CD4-positive, alpha-beta T cell treated with Interleukin-21 for 1 hour (primary cell): ENCODE measurements at regions not wholly inside any gene's neighbourhood (a gene's known extent, or its start where the extent isn't known, plus 50 kb on each side); places are given as distances from the start of the nearest gene placed in this dataset.

Experiments
- DNase-seq: peaks from one replicate; pipeline ENCODE4 v3.0.0-alpha.2; 2020

DNA sequence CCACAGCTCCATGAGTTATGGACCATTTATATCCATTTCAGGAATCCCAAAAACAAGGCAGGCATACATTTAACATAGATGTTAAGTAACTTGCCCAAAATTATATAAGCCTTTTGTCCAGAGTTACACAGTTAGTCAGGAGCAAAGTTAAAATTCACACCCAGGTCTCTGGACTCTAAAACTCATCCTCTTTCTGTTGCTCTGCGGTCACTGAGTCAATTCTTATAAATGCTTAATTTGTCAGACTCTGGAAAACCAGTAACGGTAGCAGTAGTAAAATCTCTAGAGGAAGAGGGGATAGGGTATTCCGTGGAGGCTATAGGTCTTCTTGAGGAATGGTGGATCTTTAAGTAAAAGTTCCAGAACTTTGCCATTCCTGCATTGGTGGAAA is 223.6 kb upstream of the JUN start:
- no peak for DNase-seq

DNA sequence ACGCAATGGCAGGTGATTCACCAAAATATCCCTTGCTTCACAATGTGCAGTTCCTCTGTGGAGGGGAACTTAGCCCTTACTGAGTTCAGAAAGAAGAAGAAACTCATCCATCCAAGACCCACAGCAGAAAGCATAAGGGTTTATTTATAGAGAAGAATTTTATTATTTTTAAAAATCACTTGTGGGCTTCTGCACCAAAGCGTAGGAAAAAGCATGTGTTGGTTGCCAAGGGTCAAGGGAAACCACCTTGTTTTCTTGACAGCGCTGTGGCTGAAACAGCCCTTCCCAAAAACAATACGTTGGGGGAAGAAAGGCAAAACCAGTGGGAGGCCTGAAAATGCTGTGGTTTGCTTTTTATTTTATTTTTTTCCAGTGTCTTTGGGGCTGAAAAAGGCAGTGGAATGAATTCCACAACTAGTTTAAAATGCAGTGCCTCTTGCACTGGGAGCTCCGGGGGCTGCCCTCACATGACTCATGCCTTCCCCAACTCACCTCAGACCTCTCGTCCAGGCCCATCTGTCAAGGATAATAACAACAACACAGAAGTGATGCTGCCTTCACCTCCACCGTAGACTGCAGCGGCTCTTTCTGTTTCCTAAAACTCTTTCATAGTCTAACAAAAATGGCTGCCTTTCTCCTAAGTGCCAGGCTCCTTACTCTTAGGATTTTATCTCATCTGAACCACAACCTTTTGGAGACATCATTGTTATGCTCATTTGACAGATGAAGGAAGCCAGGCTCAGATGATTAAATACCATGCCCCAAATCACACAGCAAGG is 224.2 kb upstream of the JUN start:
- no peak for DNase-seq

DNA sequence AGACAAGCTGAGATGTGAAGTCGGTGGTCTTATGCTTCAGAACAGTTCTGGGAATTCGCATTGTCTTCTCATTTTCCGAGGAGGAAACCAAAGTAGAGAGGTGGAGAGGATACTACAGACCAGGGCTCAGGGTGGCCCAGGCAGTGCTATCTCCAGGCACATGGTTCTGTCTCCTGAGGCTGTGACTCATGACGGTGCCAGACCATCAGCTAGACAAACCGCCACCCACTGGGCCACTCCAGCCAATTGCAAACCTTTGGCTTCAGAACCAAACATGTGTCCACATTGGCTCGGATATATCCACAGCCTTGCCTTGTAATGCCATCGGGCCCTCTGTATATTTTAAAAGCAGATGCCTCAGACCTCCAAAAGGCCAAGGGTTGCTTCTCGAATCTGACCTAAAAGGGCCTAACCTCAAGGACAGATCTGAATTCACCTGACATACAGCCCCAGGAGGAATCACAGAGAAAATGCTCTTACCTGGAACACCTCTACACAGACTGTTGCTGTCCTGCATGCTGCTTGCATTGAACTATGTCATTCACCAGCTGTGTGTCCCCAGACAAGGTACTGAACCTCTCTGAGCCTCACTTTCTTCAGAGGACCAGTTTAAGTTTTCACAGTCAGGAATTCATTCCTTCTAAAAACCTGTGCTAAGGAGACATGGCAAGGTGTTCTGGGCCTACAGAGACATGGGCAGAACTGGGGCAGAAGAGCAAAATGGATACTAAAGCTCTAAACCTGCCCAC is 224.9 kb upstream of the JUN start:
- DNase-seq, result no peak

DNA sequence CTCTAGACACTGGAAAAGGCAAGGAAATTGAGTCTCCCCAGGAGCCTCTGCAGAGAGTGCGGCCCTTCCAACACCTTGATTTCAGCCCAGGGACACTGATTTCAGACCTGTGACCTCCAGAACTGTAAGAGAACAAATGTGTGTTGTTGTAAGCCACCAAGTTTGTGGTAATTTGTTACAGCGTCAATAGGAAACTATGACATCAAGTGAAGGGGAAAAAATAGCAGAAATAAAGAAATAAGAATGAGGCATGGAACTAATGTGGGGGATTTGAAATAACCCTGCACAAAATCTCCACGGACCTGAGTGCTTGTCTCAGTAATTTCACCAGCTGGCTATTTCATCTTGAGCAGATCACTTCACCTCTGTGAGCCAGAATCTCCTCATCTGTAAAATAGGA is 227.8 kb upstream of the JUN start:
- no peak for DNase-seq

DNA sequence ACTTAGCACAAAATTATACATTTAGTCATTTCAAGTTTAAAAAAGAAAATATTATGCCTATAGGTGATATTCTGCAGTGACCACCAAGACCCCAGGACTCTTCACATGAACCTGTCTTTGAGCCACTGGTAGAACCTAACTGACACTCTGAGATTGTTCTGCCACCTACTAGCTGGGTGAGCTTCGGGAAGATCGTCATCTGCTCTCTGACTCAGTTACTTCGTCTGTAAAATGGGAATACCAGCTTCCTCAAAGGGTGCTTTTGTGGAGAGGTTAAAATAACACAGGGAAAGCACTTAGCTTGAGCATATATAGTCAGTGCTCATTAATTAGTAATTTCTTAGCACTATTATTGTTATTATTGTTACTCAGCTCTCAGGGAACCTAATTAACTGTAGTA is 228.5 kb upstream of the JUN start:
- no peak for DNase-seq

DNA sequence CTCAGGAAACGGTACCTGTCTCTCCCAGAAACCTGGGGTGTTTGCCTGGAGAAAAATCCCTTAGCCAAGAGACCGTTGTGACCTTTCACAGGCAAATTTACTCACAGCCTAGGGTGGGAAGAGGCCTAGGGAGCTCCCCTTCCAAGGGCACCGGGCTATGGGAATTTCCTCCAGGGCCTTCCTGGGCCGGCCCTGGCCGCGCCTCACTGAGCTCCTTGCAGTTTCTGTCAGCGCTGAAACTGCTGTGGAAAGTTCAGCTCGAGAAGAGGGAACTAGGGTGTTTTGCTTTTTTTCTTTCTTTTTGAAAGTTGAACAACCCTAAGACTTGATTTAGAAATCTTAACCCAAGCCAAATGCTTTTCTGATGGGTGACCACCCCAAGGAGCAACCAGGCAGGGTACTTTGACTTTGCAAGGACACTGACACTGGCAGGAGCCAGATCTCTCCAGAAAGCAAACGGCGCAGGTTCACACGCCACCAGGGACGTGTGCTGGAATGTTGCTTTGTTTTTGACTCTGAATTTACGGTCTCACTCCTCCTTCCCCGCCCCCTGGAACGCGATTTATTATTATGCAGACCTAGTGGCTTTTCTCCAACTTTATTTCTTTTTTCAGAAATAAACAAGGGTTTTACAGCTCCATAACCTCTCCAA is 229.6 kb upstream of the JUN start:
- no peak for DNase-seq

DNA sequence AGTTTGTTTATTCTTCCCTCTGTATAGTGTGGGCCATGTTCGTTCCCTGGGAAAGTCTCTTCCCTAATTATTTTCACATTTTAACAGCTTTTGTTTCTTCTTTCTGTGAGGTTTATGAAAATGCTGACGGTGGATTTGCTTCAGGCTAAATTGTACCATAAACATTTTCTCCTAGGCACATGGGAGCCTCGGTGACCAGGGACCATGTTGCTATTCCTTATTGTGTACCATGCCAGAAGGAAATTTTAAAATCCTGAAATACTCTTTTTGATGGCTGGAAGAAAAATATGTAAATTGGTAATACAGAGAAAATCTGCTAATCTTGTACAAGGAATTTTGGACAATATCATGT is 230.1 kb upstream of the JUN start:
- no peak for DNase-seq

DNA sequence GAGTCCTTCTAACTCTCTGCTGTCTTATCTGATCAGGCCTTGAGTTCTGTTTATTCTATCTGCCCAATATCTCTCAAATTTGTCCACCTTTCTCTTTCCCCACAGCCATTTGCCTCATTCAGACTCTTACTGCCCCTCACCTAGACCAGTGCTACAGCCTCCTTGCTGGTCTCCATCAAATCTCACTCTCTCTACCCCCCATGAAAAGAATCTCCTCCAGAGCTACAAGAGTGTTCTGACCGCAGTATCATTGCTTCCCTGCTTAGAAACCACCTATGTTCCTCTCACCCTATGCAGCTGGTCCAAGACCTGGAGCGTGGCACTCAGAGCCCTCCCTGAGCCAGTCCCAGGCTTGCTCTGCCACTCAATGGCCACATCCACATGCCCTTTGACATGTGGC is 231.0 kb upstream of the JUN start:
- DNase-seq, result no peak

DNA sequence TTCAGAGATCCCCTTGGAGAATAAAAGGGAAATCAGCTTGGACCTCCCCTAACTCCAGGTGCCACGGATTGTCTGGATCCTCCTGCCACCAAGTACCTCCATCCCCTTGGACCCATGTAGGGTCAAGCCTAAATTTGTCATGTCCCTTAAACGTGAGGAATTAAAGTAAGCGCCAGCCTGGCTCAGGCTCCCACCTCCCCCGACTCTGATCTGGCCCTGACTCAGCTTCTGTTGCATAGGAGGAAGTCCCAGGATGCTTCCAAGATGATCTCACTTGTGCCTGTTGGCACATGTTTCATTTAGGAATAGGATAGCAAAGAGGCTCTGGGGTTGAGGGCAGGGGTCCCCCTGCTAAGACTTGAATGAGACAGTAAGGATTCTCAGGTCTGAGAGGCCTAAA is 231.9 kb upstream of the JUN start:
- DNase-seq, result no peak

DNA sequence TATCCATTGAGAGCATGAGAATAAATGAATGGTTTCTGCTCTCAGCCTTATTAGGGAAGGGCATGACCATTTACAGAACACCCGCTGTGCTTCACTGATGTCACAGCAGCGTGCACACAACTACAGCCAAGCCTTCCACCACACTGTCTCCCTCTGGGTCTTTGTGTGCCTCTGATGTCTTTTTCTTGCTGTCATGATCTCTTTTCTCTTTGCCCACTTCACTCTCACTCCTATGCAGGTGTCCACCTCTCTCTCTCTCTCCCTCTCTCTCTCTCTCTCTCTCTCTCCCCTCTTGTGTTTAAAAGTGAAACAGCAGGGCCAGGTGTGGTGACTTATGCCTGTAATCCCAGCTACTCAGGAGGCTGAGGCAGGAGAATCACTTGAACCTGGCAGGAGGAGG is 232.5 kb upstream of the JUN start:
- no peak for DNase-seq

DNA sequence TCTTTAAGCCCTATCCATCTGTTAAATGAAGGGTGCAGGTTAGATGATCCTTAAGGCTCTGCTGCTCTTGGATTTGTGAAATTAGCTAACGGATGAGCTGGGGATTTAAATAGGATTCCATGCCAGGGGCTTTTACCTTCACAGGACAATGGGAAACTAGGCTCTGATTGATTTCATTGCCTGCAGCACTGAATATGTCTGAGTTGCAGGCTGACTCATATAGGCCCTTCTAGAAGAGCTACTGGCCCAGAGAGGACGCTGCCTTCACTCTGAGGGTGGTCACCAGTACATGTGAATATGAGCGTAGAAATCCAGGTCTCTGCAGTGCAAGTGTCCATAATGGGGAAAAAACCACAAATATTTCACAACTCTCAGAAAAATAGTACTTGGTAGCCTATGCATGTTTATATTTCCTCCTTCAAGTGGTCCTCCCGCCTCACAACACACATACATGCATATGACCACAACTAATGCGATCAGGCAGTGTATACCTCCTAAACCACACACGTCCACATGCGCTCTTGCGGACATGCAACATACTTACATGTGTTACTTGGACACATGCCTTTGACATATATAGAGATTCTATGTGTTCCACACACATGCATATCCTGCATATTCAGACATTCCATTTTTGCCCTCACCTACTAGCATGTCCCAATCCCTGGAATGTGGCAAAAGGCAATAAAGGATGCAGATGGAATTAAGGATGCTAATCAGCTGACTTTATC is 233.8 kb upstream of the JUN start:
- DNase-seq, result no peak

DNA sequence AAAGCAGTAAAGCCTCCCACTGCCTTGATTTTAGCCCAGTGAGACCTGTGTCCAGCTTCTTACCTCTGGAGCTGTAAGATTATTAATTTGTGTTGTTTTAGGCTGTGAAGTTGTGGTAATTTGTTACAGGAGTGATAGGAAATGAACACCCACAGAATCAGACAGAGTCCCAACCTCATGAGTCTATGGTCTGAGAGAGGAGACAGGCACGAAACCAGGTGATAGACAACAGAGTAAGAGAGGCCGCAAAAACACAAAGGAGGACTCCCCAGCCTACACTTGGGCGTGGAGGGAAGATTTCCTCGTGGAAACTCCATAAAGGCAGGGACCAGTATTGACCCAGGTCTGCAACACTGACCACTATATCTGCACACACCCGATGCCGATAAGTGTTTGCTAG is 234.6 kb upstream of the JUN start:
- DNase-seq, result peak; percentile 8

DNA sequence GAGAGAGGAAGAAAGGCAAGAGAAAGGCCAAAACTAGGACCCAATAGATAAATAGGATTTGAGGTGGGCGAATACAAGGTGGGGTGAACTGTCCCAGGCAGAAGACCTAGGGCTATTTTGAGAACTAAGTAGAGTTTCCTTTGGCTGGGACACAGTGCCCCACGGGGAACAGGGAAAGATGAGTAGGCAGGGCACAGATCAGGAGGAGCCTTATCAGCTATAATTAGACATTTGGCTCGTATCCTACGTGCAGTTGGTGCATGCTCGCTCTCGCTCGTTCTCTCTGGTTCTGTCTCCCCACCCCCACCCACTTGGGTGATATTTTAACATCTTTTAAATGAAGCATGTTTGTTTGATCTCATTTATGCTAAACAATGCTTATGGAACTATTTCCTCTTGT is 235.0 kb upstream of the JUN start:
- no peak for DNase-seq

DNA sequence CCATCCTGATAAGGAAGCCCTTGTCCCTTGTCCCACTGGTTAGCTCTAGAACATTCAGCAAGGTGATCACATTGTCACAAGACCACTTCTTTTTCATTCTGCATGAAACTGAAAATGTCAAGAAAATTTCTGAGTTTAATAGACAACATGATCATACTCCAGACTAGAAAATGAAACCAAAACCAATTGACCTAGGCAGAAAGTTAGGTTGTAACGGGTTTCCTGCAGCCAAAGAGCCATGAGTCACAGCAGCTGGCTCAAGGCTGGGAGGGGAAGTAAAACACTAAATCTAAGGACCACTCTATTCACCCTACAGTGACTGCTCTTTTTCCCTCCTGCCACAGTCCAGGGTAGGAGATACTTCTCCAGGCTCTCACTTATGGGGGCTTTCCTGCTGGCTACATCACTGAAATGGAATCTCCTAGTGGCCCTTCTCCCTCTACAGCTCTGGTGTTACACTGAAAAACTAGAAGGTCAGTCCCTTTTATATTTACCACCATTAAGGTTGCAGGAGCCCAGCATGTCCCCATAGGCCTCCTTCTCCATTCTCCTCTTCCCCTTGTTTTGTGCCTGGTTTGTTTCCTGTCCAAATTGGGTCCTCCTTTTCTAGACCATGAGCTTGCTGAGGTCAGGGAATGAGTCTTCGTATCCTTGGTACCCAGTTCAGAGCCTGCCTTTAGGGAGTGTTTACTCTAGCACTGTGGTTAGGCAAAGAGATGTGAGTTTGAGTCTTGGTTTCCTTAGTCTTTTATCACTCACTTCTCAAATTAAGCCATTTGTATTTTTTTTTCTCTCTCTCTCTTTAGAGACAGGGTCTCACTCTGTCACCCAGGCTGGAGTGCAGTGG is 236.5 kb upstream of the JUN start:
- peak; percentile 70 for DNase-seq

DNA sequence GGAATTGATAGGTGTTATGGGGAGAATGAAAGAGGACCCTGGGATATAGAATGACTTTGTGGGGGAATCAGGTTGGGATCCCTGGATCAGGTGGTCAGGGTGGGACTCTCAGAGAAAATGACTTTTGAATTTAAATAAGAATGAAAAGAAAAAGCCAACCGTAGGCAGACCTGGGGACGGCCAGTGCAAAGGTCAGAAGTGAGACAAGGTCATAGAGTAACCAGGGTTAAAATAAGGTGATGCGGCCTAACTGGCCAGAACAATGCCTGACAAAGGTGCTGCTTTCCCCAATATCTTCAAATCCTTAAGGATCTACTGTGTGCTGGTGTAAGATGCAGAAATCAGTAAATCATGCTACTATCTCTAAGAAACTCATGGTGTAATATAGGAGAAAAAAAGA is 238.4 kb upstream of the JUN start:
- no peak for DNase-seq

DNA sequence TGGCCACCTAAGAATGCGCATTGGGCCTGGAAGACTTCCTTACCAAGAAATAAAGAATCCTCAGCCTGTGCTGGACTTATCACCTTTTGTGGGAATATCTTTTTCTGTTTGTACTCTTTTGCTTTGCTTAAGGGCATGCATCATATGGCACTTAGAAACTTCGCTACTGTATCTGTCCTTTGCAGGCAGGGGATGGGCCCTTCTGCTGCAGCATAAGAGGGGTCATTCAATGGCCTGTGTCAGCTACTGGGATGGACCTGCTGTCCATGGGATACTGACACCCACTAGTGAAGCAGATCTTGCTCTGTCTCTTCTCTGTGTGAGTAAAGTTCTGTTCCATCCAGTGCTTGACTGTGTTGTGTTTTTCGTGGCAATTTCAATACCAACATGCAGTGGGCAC is 239.0 kb upstream of the JUN start:
- DNase-seq, result no peak

DNA sequence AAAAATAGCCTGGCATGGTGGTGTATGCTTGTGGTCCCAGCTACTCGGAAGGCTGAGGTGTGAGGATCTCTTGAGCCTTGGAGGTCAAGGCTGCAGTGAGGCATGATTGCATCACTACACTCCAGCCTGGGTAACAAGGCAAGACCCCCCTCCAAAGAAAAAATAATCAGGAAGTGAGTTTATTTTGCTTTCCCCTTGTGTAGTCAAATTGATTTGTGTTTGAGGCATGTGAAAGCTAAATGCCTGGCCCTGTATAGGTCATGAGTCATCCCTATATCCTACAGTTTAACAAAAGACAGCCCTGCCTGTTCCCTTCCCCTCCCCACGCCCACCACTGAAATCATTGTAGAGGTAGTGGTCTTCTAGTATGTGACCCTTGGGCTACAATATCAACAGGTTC is 241.4 kb upstream of the JUN start:
- DNase-seq, result no peak

DNA sequence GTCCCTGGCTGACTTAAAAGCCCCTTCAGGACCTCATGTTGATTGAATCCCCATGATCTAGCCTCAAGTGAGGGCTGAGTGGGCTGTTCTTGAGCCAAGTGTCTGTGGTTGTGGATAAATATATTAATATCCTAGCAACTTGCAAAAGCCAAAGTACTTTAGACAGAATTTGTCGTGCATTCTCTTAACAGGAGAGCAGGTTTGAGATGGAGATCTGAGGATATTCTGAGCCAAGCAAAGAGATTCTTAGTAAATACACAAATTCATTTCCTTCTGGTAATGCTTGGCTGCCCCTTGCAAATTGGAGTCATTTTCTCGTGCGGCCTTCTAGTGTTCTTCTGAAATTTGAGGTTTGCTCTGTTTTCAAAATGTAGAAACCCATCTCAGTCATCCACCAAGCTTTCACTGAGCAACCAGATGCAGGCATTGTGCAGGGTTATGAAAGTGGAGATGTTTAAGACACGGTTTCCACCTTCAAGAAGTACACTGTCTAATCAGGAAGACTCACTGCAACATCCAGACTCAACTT is 242.1 kb upstream of the JUN start:
- no peak for DNase-seq

DNA sequence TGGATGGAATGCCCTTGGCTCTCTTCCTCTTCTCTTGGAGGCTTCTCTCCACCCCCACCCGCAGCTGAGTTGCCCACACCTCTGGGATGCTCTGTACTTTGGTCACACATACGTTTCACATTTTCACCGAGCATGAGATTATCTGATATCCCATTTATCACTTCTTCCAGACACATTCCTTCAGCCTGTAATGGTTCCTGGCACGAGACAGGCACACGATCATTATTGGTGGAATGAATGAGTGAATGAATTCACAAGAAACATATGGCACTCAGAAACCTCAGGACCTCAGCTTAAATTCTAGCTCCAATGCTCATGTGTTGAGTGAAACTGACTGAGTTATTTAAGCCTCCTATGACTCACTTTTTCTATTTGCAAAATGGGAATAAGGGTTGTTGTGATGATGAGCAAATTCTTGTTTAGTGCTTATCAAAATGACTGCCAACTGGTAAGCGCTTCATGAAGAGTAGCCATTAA is 242.7 kb upstream of the JUN start:
- DNase-seq, result no peak

DNA sequence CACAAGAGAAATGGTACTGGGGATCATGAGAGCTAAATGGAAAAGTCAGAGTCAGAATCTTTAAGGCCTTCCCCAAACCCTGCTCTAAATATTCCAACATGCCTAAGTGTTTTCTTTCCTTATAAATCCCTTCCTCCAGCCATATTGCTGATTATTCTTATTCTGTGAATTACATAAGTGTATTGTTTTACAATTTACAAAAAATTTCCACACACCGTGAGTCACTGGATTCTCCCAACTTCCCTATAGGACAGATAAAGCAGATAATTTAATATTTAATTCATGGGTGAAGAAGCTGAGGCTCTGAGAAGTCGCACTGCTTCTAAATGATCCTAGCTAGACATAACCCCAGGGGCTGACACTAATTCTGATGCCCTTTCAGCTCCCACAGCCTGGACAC is 243.3 kb upstream of the JUN start:
- no peak for DNase-seq

DNA sequence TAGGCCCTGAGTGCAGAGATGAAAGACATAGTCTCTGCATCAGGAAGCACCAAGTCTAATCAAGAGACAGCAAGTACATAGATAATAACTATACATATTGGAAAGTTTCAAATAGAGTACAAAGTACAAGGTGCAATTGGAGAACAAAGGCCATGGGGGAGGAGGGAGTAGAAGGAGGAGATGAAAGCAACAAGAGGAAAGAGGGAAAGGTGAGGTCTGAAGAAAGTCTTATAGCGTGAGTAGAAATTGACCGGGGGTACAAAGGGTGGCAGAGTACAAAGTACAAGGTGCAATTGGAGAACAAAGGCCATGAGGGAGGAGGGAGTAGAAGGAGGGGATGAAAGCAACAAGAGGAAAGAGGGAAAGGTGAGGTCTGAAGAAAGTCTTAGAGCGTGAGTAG is 244.2 kb upstream of the JUN start:
- no peak for DNase-seq
